ENCODE measurements at regions not wholly inside any gene's neighbourhood (a gene's known extent, or its start where the extent isn't known, plus 50 kb on each side); places are given as distances from the start of the nearest gene placed in this dataset.
A peak's percentile ranks its signal among the peaks of the same experiment; 100 is the strongest.

- no peak overlapping the region for H3K4me2 ChIP-seq (ENCODE audit: insufficient read depth, insufficient read length, low read length)
- no peaks in the 10 kb centered on the region for H3K79me2 ChIP-seq (ENCODE audit: insufficient read depth, low read length)
- no peaks in the 10 kb centered on the region for H3K79me1 ChIP-seq (ENCODE audit: insufficient read depth, low read depth, low read length, poor library complexity, severe bottlenecking)
- no peaks in the 10 kb centered on the region for H3K36me3 Mint-ChIP-seq (ENCODE audit: insufficient read depth in 1 of 3, low read depth in 3 of 3)
- H4K8ac ChIP-seq (replicated peaks; ENCODE audit: insufficient read length, low read depth, low read length) = no peak overlapping the region
- H3K23ac ChIP-seq (ENCODE audit: insufficient read length, low read depth, low read length) = no peak overlapping the region
- H3K4ac ChIP-seq (ENCODE audit: low read depth, low read length) = no peak overlapping the region
- H4K20me1 ChIP-seq (ENCODE audit: control insufficient read depth, insufficient read depth, insufficient read length) = no peaks in the 10 kb centered on the region
- no peak overlapping the region for H3T11ph ChIP-seq (ENCODE audit: low read length)
- H2BK20ac ChIP-seq (ENCODE audit: low read depth, low read length, poor library complexity, severe bottlenecking) = no peak overlapping the region
- H3K27ac Mint-ChIP-seq = no peak overlapping the region; a peak in 1 of 7 replicates
- no peak overlapping the region for H3K56ac ChIP-seq (ENCODE audit: insufficient read length, low read depth, low read length)
- TF ChIP-seq, protein P1, sequence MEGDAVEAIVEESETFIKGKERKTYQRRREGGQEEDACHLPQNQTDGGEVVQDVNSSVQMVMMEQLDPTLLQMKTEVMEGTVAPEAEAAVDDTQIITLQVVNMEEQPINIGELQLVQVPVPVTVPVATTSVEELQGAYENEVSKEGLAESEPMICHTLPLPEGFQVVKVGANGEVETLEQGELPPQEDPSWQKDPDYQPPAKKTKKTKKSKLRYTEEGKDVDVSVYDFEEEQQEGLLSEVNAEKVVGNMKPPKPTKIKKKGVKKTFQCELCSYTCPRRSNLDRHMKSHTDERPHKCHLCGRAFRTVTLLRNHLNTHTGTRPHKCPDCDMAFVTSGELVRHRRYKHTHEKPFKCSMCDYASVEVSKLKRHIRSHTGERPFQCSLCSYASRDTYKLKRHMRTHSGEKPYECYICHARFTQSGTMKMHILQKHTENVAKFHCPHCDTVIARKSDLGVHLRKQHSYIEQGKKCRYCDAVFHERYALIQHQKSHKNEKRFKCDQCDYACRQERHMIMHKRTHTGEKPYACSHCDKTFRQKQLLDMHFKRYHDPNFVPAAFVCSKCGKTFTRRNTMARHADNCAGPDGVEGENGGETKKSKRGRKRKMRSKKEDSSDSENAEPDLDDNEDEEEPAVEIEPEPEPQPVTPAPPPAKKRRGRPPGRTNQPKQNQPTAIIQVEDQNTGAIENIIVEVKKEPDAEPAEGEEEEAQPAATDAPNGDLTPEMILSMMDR (conservative IDR thresholded peaks at IDR 0.05) = peak; percentile 34; the same call in 1 of the 3 replicates
- H3K4me1 Mint-ChIP-seq = peaks cover 31 to 33% of the 10 kb centered on the region in 2 experiments
- peak; percentile 32 for DNase-seq
- H2AFZ ChIP-seq (ENCODE audit: low read length) = no peak overlapping the region
- H2BK120ac ChIP-seq (ENCODE audit: low read depth, low read length, poor library complexity, severe bottlenecking) = no peak overlapping the region
- no peak overlapping the region for H2AK5ac ChIP-seq (ENCODE audit: insufficient read length, low read length)
- H3K9me3 ChIP-seq (ENCODE audit: control insufficient read depth, low read depth, low read length) = no peaks in the 10 kb centered on the region
- H3K27me3 Mint-ChIP-seq (ENCODE audit: low read depth) = 0 out of 2 replicates have a peak, but pooled peaks cover 5% of the 10 kb centered on the region
- no peak overlapping the region for H4K5ac ChIP-seq (ENCODE audit: insufficient read length, low read depth, low read length)
- H3K18ac ChIP-seq (ENCODE audit: insufficient read length, low read depth, low read length) = no peak overlapping the region
- no peak overlapping the region for H2BK5ac ChIP-seq (ENCODE audit: insufficient read length, low read length)
- H3K14ac ChIP-seq (ENCODE audit: insufficient read depth, low read length) = no peak overlapping the region
- H3K27me3 ChIP-seq (ENCODE audit: insufficient read depth, low read length) = no peaks in the 10 kb centered on the region
- H3K9ac ChIP-seq (ENCODE audit: extremely low read depth, insufficient read length, low read length) = no peak overlapping the region
- H4K91ac ChIP-seq (ENCODE audit: insufficient read length, low read depth, low read length) = no peak overlapping the region
- H3K27ac ChIP-seq (ENCODE audit: insufficient read length, low read depth, low read length) = no peak overlapping the region
- H3K4me1 ChIP-seq (ENCODE audit: insufficient read depth, low read length) = peaks cover 17% of the 10 kb centered on the region; the same call in 1 of the 2 replicates
- no peak overlapping the region for H2BK12ac ChIP-seq (ENCODE audit: insufficient read length, low read depth, low read length)
- H2BK15ac ChIP-seq (ENCODE audit: low read depth, low read length) = no peak overlapping the region
- H3K9me3 Mint-ChIP-seq = no peaks in the 10 kb centered on the region; a peak in 1 of 5 replicates
- no peaks in the 10 kb centered on the region for H3K23me2 ChIP-seq (ENCODE audit: insufficient read length, low read depth, low read length, poor library complexity, severe bottlenecking)
- H3K4me3 Mint-ChIP-seq = no peak overlapping the region
These were observed 142.3 kb downstream of the XPNPEP1 start for GRCh38 chr10:109780997-109781396.

Data from H9 (cell line).